ENCODE measurements at regions not wholly inside any gene's neighbourhood (a gene's known extent, or its start where the extent isn't known, plus 50 kb on each side); places are given as distances from the start of the nearest gene placed in this dataset.
"Not testable (repeated sequence)": the region's sequence is repeated elsewhere in the genome, so short reads cannot be mapped to it uniquely, and the experiment has no call there.

- no peaks in the 10 kb centered on the region for H3K36me3 ChIP-seq (ENCODE audit: control insufficient read depth, low read length)
- no peak overlapping the region for H3K27ac ChIP-seq (ENCODE audit: low read depth, low read length)
- H3K4me2 ChIP-seq (ENCODE audit: low read length) = no peak overlapping the region
- H3K9me2 ChIP-seq (replicated peaks; ENCODE audit: control insufficient read depth, low read length) = no peaks in the 10 kb centered on the region
- no peaks in the 10 kb centered on the region for H3K79me2 ChIP-seq (ENCODE audit: control insufficient read depth, low read length)
- no peak for TF ChIP-seq EZH2phosphoT487 (IDR thresholded peaks at IDR 0.05; ENCODE audit: borderline replicate concordance, low read length)
- TF ChIP-seq, protein P1, sequence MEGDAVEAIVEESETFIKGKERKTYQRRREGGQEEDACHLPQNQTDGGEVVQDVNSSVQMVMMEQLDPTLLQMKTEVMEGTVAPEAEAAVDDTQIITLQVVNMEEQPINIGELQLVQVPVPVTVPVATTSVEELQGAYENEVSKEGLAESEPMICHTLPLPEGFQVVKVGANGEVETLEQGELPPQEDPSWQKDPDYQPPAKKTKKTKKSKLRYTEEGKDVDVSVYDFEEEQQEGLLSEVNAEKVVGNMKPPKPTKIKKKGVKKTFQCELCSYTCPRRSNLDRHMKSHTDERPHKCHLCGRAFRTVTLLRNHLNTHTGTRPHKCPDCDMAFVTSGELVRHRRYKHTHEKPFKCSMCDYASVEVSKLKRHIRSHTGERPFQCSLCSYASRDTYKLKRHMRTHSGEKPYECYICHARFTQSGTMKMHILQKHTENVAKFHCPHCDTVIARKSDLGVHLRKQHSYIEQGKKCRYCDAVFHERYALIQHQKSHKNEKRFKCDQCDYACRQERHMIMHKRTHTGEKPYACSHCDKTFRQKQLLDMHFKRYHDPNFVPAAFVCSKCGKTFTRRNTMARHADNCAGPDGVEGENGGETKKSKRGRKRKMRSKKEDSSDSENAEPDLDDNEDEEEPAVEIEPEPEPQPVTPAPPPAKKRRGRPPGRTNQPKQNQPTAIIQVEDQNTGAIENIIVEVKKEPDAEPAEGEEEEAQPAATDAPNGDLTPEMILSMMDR (IDR thresholded peaks at IDR 0.05; ENCODE audit: low read depth, low read length, poor library complexity, severe bottlenecking) = no peak
- H3K9me3 ChIP-seq (ENCODE audit: control insufficient read depth, insufficient read depth, low read length) = no peaks in the 10 kb centered on the region
- no peaks in the 10 kb centered on the region for H3K4me1 ChIP-seq (ENCODE audit: control insufficient read depth, low read length)
- H3K27me3 ChIP-seq (ENCODE audit: control insufficient read depth, low read length) = no peaks in the 10 kb centered on the region
- H4K20me1 ChIP-seq (ENCODE audit: control insufficient read depth, insufficient read depth, low read depth, low read length) = no peaks in the 10 kb centered on the region
- H3K4me3 ChIP-seq (ENCODE audit: low read length) = no peak overlapping the region
- H3F3A ChIP-seq (ENCODE audit: control insufficient read depth, insufficient read depth) = no peaks in the 10 kb centered on the region
Measured at GRCh38 chr5:174897281-174897950, 173.0 kb downstream of the MSX2 start.

GRCh38 chr5:174895360-174895759 is 171.0 kb downstream of the MSX2 start:
- Histone ChIP-seq H3K4me3 (ENCODE audit: low read length) (no peak overlapping the region), H3K4me1 (ENCODE audit: control insufficient read depth, low read length) (no peaks in the 10 kb centered on the region), H3K9me3 (ENCODE audit: control insufficient read depth, insufficient read depth, low read length) (no peaks in the 10 kb centered on the region), H3F3A (ENCODE audit: control insufficient read depth, insufficient read depth) (no peaks in the 10 kb centered on the region), H3K36me3 (ENCODE audit: control insufficient read depth, low read length) (no peaks in the 10 kb centered on the region), H3K4me2 (ENCODE audit: low read length) (no peak overlapping the region), H4K20me1 (ENCODE audit: control insufficient read depth, insufficient read depth, low read depth, low read length) (no peaks in the 10 kb centered on the region), H3K9me2 (replicated peaks; ENCODE audit: control insufficient read depth, low read length) (no peaks in the 10 kb centered on the region), H3K27ac (ENCODE audit: low read depth, low read length) (no peak overlapping the region), H3K27me3 (ENCODE audit: control insufficient read depth, low read length) (no peaks in the 10 kb centered on the region), H3K79me2 (ENCODE audit: control insufficient read depth, low read length) (no peaks in the 10 kb centered on the region)
- TF ChIP-seq, protein P1 (IDR thresholded peaks at IDR 0.05; ENCODE audit: low read depth, low read length, poor library complexity, severe bottlenecking) = no peak
- TF ChIP-seq EZH2phosphoT487 (IDR thresholded peaks at IDR 0.05; ENCODE audit: borderline replicate concordance, low read length) = no peak

- no peaks in the 10 kb centered on the region for H3K36me3 ChIP-seq (ENCODE audit: control insufficient read depth, low read length)
- H3K27me3 ChIP-seq (ENCODE audit: control insufficient read depth, low read length) = no peaks in the 10 kb centered on the region
- no peaks in the 10 kb centered on the region for H3K9me2 ChIP-seq (replicated peaks; ENCODE audit: control insufficient read depth, low read length)
- H3K9me3 ChIP-seq (ENCODE audit: control insufficient read depth, insufficient read depth, low read length) = no peaks in the 10 kb centered on the region
- no peak overlapping the region for H3K4me3 ChIP-seq (ENCODE audit: low read length)
- no peaks in the 10 kb centered on the region for H3K4me1 ChIP-seq (ENCODE audit: control insufficient read depth, low read length)
- no peaks in the 10 kb centered on the region for H3K79me2 ChIP-seq (ENCODE audit: control insufficient read depth, low read length)
- no peaks in the 10 kb centered on the region for H4K20me1 ChIP-seq (ENCODE audit: control insufficient read depth, insufficient read depth, low read depth, low read length)
- H3K4me2 ChIP-seq (ENCODE audit: low read length) = no peak overlapping the region
- no peak for TF ChIP-seq EZH2phosphoT487 (IDR thresholded peaks at IDR 0.05; ENCODE audit: borderline replicate concordance, low read length)
- TF ChIP-seq, protein P1 (IDR thresholded peaks at IDR 0.05; ENCODE audit: low read depth, low read length, poor library complexity, severe bottlenecking) = no peak
- H3F3A ChIP-seq (ENCODE audit: control insufficient read depth, insufficient read depth) = no peaks in the 10 kb centered on the region
- H3K27ac ChIP-seq (ENCODE audit: low read depth, low read length) = no peak overlapping the region
Measured at GRCh38 chr5:174892742-174893141, 168.4 kb downstream of the MSX2 start.

- not testable (repeated sequence) for H3K79me2 ChIP-seq (ENCODE audit: control insufficient read depth, low read length); H3K4me1 ChIP-seq (ENCODE audit: control insufficient read depth, low read length); H3F3A ChIP-seq (ENCODE audit: control insufficient read depth, insufficient read depth); H3K27me3 ChIP-seq (ENCODE audit: control insufficient read depth, low read length); H4K20me1 ChIP-seq (ENCODE audit: control insufficient read depth, insufficient read depth, low read depth, low read length); H3K27ac ChIP-seq (ENCODE audit: low read depth, low read length); H3K36me3 ChIP-seq (ENCODE audit: control insufficient read depth, low read length); H3K9me3 ChIP-seq (ENCODE audit: control insufficient read depth, insufficient read depth, low read length); H3K9me2 ChIP-seq (replicated peaks; ENCODE audit: control insufficient read depth, low read length); H3K4me2 ChIP-seq (ENCODE audit: low read length); H3K4me3 ChIP-seq (ENCODE audit: low read length)
Measured at GRCh38 chr5:174880412-174881200, 156.2 kb downstream of the MSX2 start.

Data from DOHH2 (cell line).